Psoas muscle (tissue), 7 donors: ENCODE measurements at regions not wholly inside any gene's neighbourhood (a gene's known extent, or its start where the extent isn't known, plus 50 kb on each side); places are given as distances from the start of the nearest gene placed in this dataset.

Experiments used
- ATAC-seq, 4 donors: fragments of 200-7000 bp; cut with Tn5 transposase; one replicate each; pipeline ENCODE4 v1.9.1; 2020; ENCODE audit warnings: moderate library complexity in 3 of 4, mild to moderate bottlenecking in 2 of 4
- DNase-seq, 2 donors: peaks; one replicate each; pipeline ENCODE4 v3.0.0-alpha.2; 2020
- H3K27ac ChIP-seq: fragments of 200-600 bp; one replicate; pipeline ENCODE4 v1.8.0; 2022
- H3K27me3 ChIP-seq, 3 donors: fragments of 200-600 bp in 1 of 3; one replicate each; pipeline versions ENCODE4 v1.6.1 to v1.8.0; 2013 to 2022; ENCODE audit warnings: low read length in 2 of 3, mild to moderate bottlenecking in 2 of 3, moderate library complexity in 1 of 3; ENCODE audit not compliant: insufficient read depth in 3 of 3
- H3K36me3 ChIP-seq, 2 donors: fragments of 200-600 bp in 1 of 2; one replicate each; pipeline versions ENCODE4 v1.6.1 to v1.8.0; 2013 to 2022; ENCODE audit warnings: low read depth in 1 of 2, mild to moderate bottlenecking in 1 of 2, moderate library complexity in 1 of 2; ENCODE audit not compliant: insufficient read depth in 1 of 2
- H3K4me1 ChIP-seq: fragments of 200-600 bp; one replicate; pipeline ENCODE4 v1.8.0; 2022
- H3K4me3 ChIP-seq: fragments of 200-600 bp; one replicate; pipeline ENCODE4 v1.8.0; 2022; ENCODE audit warnings: mild to moderate bottlenecking
- H3K9me3 ChIP-seq: fragments of 200-600 bp; one replicate; pipeline ENCODE4 v1.8.0; 2022
- CTCF ChIP-seq: fragments of 200-600 bp; IDR thresholded peaks from one replicate; pipeline ENCODE4 v1.8.0; 2022; ENCODE audit warnings: antibody characterized with exemption
- whole genome bisulfite sequencing, 3 donors: extraction: QIAGEN DNeasy Blood & Tissue Kit; methylation state at CpG; one replicate each; pipeline versions ENCODE4 v1.1.6 to v1.1.7; 2013; 5-methylcytosine and 5-hydroxymethylcytosine counted together
- intact Hi-C, 2 donors: fragments of 100-400 bp; cut with DNase I; formaldehyde crosslinking; loops; one replicate each; pipeline versions ENCODE4 v1.11.0 to v1.14.2; 2022
- donor health status: healthy with polysubstance abuse.
- donor health status: DM: no; HTN: no; CAD: no; lungs with moderate emphysema.
- donor health status: Bipolar disorder and iron deficiency.
- donor health status: healthy.
- donor health status: DM: yes; HTN: yes; CAD: no.
- donor health status: DM: no; HTN: no; CAD: no.
- donor health status: DM: yes; HTN: yes; CAD: no.

DNA sequence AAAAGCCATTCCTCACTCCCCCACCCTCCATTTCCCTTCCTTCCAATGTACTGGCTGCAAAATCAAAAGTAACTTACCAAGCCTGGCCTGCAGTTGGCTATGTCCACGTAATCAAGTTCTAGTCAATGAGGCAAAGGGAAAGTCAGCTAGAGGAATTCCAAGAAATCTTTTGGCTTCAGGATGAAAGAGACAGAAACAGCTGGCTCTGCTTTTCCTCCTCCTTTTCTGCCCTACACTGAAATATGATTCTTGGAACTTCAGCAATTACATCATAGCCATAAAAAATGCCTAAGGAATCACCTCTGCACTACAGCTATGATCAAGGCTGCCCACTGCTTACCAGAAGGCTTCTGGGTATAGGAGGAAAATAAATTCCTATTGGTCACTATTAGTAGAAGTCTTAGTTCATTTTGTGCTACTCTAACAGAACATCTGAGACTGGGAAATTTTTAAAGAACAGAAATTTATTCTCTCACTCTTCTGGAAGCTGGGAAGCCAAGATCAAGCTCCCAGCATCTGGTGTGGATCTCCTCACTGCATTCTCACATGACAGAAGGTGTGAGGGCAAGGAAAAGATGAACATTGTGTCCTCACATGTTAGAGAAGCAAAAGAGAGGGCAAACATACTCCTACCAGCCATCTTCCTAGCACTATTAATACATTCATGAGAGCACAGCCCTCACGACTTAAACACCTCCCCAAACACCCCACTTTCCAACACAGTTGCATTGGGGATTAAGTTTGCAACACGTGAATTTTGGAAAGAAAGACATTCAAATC is 219.9 kb downstream of the TMX3 start:
- 20 to 23% (median 21%) methylated on average over 3 of the region's 3 CpGs for WGBS, 3 donors

DNA sequence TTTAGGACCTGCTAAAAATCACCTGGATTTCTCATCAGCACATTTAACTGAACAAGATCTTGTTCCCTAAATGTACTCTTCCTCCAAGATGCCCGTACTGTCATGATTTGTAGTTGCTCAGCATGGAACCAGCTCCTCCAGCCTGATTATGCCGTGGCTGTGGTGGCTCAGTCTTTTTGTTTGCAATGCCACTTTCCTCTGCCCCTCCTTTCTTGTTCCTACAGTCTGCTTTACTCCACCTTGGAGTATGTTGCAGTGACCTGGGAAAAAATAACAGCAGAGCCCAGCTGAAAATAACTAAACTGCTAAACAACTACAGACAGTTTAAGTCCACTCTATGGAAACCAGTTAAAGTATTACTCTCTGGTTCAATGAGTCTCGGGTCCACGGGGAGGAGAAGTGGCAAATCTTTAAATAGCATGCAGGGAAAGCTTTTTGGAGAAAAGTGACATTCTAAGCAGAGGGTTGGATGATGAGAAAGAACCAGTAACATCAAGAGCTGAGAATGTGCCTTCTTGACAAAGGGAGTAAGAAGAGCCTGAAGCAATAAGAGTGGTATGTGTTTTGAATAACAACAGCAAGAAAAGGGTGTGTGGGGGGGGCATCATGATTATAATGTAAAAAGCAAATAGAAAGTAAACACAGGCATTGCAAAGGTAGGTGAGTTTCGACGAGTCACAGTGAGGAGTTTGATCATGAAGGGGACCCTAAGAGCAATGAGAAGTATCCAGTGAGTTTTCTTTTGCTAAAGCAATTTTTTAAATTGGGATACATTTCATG is 225.7 kb downstream of the TMX3 start:
- DNase-seq (no peak), ATAC-seq (no peak)
- Histone ChIP-seq H3K36me3 (no peaks in the 10 kb centered on the region), H3K9me3 (no peaks in the 10 kb centered on the region), H3K27me3 (no peaks in the 10 kb centered on the region), H3K4me1 (no peaks in the 10 kb centered on the region), H3K27ac (no peak overlapping the region), H3K4me3 (no peak overlapping the region)
- intact Hi-C loops: no loop called here
- TF ChIP-seq CTCF: no peak
- 40 to 42% (median 41%) methylated on average over 6 of the region's 6 CpGs for WGBS, 3 donors

More for the DNA sequence above, 219.9 kb downstream of the TMX3 start:
- no peaks in the 10 kb centered on the region for H3K4me1 ChIP-seq
- intact Hi-C loops: no loop called here
- DNase-seq (no peak), ATAC-seq (no peak)
- H3K9me3 ChIP-seq: no peaks in the 10 kb centered on the region
- H3K36me3 ChIP-seq: no peaks in the 10 kb centered on the region
- H3K27me3 ChIP-seq: no peaks in the 10 kb centered on the region
- no peak for TF ChIP-seq CTCF
- H3K27ac ChIP-seq: no peak overlapping the region
- H3K4me3 ChIP-seq: no peak overlapping the region

DNA sequence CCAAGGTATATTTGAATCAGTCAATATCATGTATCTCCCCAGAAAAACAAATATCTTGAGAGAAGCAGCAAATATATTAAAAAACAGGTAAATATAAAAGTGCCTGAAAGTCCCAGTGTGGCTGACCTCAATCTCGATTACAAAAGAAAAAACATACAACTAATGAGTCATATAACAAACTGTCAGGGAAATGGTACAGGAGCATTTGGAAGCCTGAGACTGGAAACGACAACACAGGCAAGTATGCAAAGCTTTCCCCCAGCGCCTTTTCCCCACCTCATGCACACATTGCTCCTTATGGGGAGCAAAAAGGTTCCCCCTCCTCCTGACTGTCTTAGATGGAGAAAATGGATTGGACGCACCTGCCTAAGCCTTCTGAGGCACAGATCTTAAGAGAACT is 230.7 kb downstream of the TMX3 start:
- H3K27me3 ChIP-seq: no peaks in the 10 kb centered on the region
- DNase-seq: no peak
- no peak overlapping the region for H3K27ac ChIP-seq
- H3K36me3 ChIP-seq: no peaks in the 10 kb centered on the region
- 78 to 86% (median 84%) methylated on average over 4 of the region's 4 CpGs for whole genome bisulfite sequencing, 3 donors
- intact Hi-C loops: no loop called here
- no peaks in the 10 kb centered on the region for H3K9me3 ChIP-seq
- H3K4me3 ChIP-seq: no peak overlapping the region
- ATAC-seq: no peak
- H3K4me1 ChIP-seq: no peaks in the 10 kb centered on the region
- TF ChIP-seq CTCF: no peak

GRCh38 chr18:68482815-68483214 is 232.1 kb downstream of the TMX3 start:
- no peaks in the 10 kb centered on the region for H3K4me1 ChIP-seq
- intact Hi-C loops: no loop called here
- DNase-seq (no peak), ATAC-seq (no peak)
- 85 to 88% (median 87%) methylated on average over 3 of the region's 3 CpGs for WGBS, 3 donors
- no peaks in the 10 kb centered on the region for H3K36me3 ChIP-seq
- H3K4me3 ChIP-seq: no peak overlapping the region
- no peak for TF ChIP-seq CTCF
- H3K27me3 ChIP-seq: no peaks in the 10 kb centered on the region
- no peak overlapping the region for H3K27ac ChIP-seq
- H3K9me3 ChIP-seq: no peaks in the 10 kb centered on the region
